A673 (cell line): ENCODE measurements at regions not wholly inside any gene's neighbourhood (a gene's known extent, or its start where the extent isn't known, plus 50 kb on each side); places are given as distances from the start of the nearest gene placed in this dataset.

Experiments used
- CTCF ChIP-seq: fragments of 300-800, 200-600 bp; sonication (generic); conservative IDR thresholded peaks from 2 replicates; pipeline ENCODE4 v1.5.1; 2017; ENCODE audit warnings: low read depth, mild to moderate bottlenecking, antibody characterized with exemption, low read length, moderate library complexity, mixed read lengths
- EZH2 ChIP-seq: fragments of 200-600 bp; sonication (generic); IDR thresholded peaks from 2 replicates; pipeline ENCODE4 v1.6.1; 2017; ENCODE audit warnings: borderline replicate concordance, low read depth, mild to moderate bottlenecking, mixed read lengths, antibody characterized with exemption, low read length; ENCODE audit not compliant: poor library complexity, severe bottlenecking

GRCh38 chr7:43010061-43010460, 77.9 kb downstream of the MRPL32 start:
- TF ChIP-seq CTCF, result no peak
- no peak for TF ChIP-seq EZH2
